T-cell (primary cell): ENCODE measurements at regions not wholly inside any gene's neighbourhood (a gene's known extent, or its start where the extent isn't known, plus 50 kb on each side); places are given as distances from the start of the nearest gene placed in this dataset.

Experiments used
- ATAC-seq, 4 experiments: fragments of 200-7000 bp in 3 of 4; fragments of 150-1000 bp in 1 of 4; cut with Tn5 transposase; replicated peaks in 1 of 4; 1 replicate in 3 of 4; 2 replicates in 1 of 4; pipeline ENCODE4 v1.10.0; 2021; ENCODE audit warnings: moderate library complexity in 3 of 4, mild to moderate bottlenecking in 2 of 4, moderate number of reproducible peaks in 1 of 4
- CTCF ChIA-PET, 2 donors: fragments of 300-600 bp; sonication (Branson Sonifier 250); formaldehyde crosslinking; loops; one replicate each; lab custom pipeline; 2022; ENCODE audit warnings: antibody characterized with exemption in 2 of 2; lab: Charles Lee
- POLR2A ChIA-PET, 2 donors: fragments of 300-600 bp; sonication (Branson Sonifier 250); formaldehyde crosslinking; loops; one replicate each; lab custom pipeline; 2022; ENCODE audit warnings: antibody characterized with exemption in 2 of 2; lab: Charles Lee
- DNase-seq, 35 experiments: peaks; one replicate each; pipeline versions ENCODE4 v3.0.0 to v3.0.0-alpha.2; 2013 to 2023
- H3K27ac ChIP-seq: one replicate; pipeline ENCODE4 v1.5.1; 2013; ENCODE audit warnings: low read length
- H3K27me3 ChIP-seq, 2 experiments: replicated peaks in 1 of 2; 1 replicate in 1 of 2; 2 replicates in 1 of 2; pipeline versions ENCODE4 v1.6.1 to v1.7.0; 2013; ENCODE audit warnings: low read length in 1 of 2, mixed read lengths in 1 of 2; ENCODE audit not compliant: control insufficient read depth in 2 of 2, insufficient read depth in 2 of 2; ENCODE audit errors: extremely low read depth in 1 of 2
- H3K36me3 ChIP-seq, 2 donors: 1 replicate in 1 of 2; 2 replicates in 1 of 2; pipeline versions ENCODE4 v1.6.1 to v1.7.0; 2013; ENCODE audit warnings: low read length in 1 of 2; ENCODE audit not compliant: control insufficient read depth in 2 of 2, insufficient read depth in 1 of 2; ENCODE audit errors: extremely low read depth in 1 of 2
- H3K4me1 ChIP-seq, 2 experiments: 1 replicate in 1 of 2; 2 replicates in 1 of 2; pipeline versions ENCODE4 v1.6.1 to v1.7.0; 2013; ENCODE audit warnings: low read length in 2 of 2, mixed read lengths in 1 of 2; ENCODE audit not compliant: insufficient read depth in 2 of 2, control insufficient read depth in 1 of 2; ENCODE audit errors: extremely low read depth in 1 of 2
- H3K4me3 ChIP-seq, 2 donors: 1 replicate in 1 of 2; 2 replicates in 1 of 2; pipeline versions ENCODE4 v1.5.1 to v1.7.0; 2013; ENCODE audit warnings: mild to moderate bottlenecking in 2 of 2, low read length in 1 of 2, moderate library complexity in 1 of 2; ENCODE audit not compliant: control insufficient read depth in 1 of 2; ENCODE audit errors: extremely low read depth in 1 of 2
- H3K9me3 ChIP-seq: 2 replicates; pipeline ENCODE4 v1.7.0; 2013
- H3K27ac Mint-ChIP-seq, 2 donors: one replicate each; pipeline ENCODE4 v1.8.0; 2020 to 2021; ENCODE audit warnings: mild to moderate bottlenecking in 2 of 2, mixed read lengths in 2 of 2
- H3K27me3 Mint-ChIP-seq, 2 donors: one replicate each; pipeline ENCODE4 v1.8.0; 2021 to 2022; ENCODE audit warnings: mixed read lengths in 2 of 2
- H3K36me3 Mint-ChIP-seq: one replicate; pipeline ENCODE4 v1.8.0; 2021; ENCODE audit warnings: mixed read lengths
- H3K4me1 Mint-ChIP-seq, 3 donors: one replicate each; pipeline ENCODE4 v1.8.0; 2020 to 2022; ENCODE audit warnings: mixed read lengths in 3 of 3, mild to moderate bottlenecking in 1 of 3
- H3K4me3 Mint-ChIP-seq, 3 donors: one replicate each; pipeline ENCODE4 v1.8.0; 2020 to 2022; ENCODE audit warnings: mild to moderate bottlenecking in 3 of 3, mixed read lengths in 3 of 3, moderate library complexity in 3 of 3
- H3K9me3 Mint-ChIP-seq, 3 donors: one replicate each; pipeline ENCODE4 v1.8.0; 2020 to 2022; ENCODE audit warnings: mixed read lengths in 3 of 3
- WGBS: methylation state at CpG from one replicate; pipeline ENCODE4 v1.1.5; 2013; ENCODE audit warnings: missing lambda C conversion rate; ENCODE audit not compliant: insufficient coverage; 5-methylcytosine and 5-hydroxymethylcytosine counted together

- Histone ChIP-seq H3K4me3 (no peak overlapping the region), H3K36me3 (no peaks in the 10 kb centered on the region), H3K9me3 (no peaks in the 10 kb centered on the region), H3K4me1 (no peaks in the 10 kb centered on the region), H3K27me3 (peaks cover 0 to 2% of the 10 kb centered on the region in 2 experiments), H3K27ac (no peak overlapping the region)
- POLR2A ChIA-PET = no interaction called here
- no peaks in the 10 kb centered on the region for H3K36me3 Mint-ChIP-seq
- CTCF ChIA-PET = no interaction called here
- peaks cover 4 to 9% of the 10 kb centered on the region in 2 donors for H3K27me3 Mint-ChIP-seq
- DNase-seq (no peak), ATAC-seq (no peak)
- no peaks in the 10 kb centered on the region for H3K4me1 Mint-ChIP-seq
- WGBS = 91% methylated on average over 1 of the region's 2 CpGs
- no peaks in the 10 kb centered on the region for H3K9me3 Mint-ChIP-seq
- no peak overlapping the region for H3K4me3 Mint-ChIP-seq
- no peak overlapping the region for H3K27ac Mint-ChIP-seq
These were observed 132.9 kb upstream of the IGFBP7 start for GRCh38 chr4:57243076-57243475.

- no peak for ATAC-seq
- WGBS = no CpG with 5 or more reads among the region's 12 CpGs
- Histone ChIP-seq H3K27ac (no peak overlapping the region), H3K4me1 (no peaks in the 10 kb centered on the region), H3K36me3 (no peaks in the 10 kb centered on the region), H3K9me3 (no peaks in the 10 kb centered on the region), H3K4me3 (no peak overlapping the region), H3K27me3 (no peaks in the 10 kb centered on the region)
- Mint-ChIP-seq H3K4me1 (no peaks in the 10 kb centered on the region), H3K27me3 (peaks cover 0 to 6% of the 10 kb centered on the region in 2 donors), H3K36me3 (no peaks in the 10 kb centered on the region), H3K27ac (no peak overlapping the region), H3K4me3 (no peak overlapping the region), H3K9me3 (peaks cover 0 to 3% (median 0%) of the 10 kb centered on the region in 3 donors)
- no peak for DNase-seq
- CTCF ChIA-PET = no interaction called here
- POLR2A ChIA-PET = no interaction called here
These were observed 124.1 kb upstream of the IGFBP7 start for GRCh38 chr4:57234252-57234775.

- Histone ChIP-seq H3K27me3 (no peaks in the 10 kb centered on the region), H3K4me3 (no peak overlapping the region), H3K36me3 (no peaks in the 10 kb centered on the region), H3K27ac (no peak overlapping the region), H3K9me3 (no peaks in the 10 kb centered on the region), H3K4me1 (no peaks in the 10 kb centered on the region)
- WGBS = 22% methylated on average over 1 of the region's 4 CpGs
- H3K4me3 Mint-ChIP-seq = no peak overlapping the region
- ATAC-seq = no peak
- H3K27ac Mint-ChIP-seq = no peak overlapping the region
- peaks cover 5 to 7% of the 10 kb centered on the region in 2 donors for H3K27me3 Mint-ChIP-seq
- POLR2A ChIA-PET = no interaction called here
- CTCF ChIA-PET = no interaction called here
- no peaks in the 10 kb centered on the region for H3K4me1 Mint-ChIP-seq
- H3K36me3 Mint-ChIP-seq = no peaks in the 10 kb centered on the region
- no peak for DNase-seq
- H3K9me3 Mint-ChIP-seq = peaks cover 0 to 3% (median 0%) of the 10 kb centered on the region in 3 donors
These were observed 123.2 kb upstream of the IGFBP7 start for GRCh38 chr4:57233386-57233785.

GRCh38 chr4:57231781-57232180, 121.6 kb upstream of the IGFBP7 start:
- WGBS = 100% methylated on average over 2 of the region's 2 CpGs
- DNase-seq (no peak), ATAC-seq (no peak)
- H3K4me1 Mint-ChIP-seq = no peaks in the 10 kb centered on the region
- H3K36me3 Mint-ChIP-seq = no peaks in the 10 kb centered on the region
- H3K9me3 Mint-ChIP-seq = peaks cover 0 to 7% (median 0%) of the 10 kb centered on the region in 3 donors
- H3K36me3 ChIP-seq = no peaks in the 10 kb centered on the region
- POLR2A ChIA-PET = no interaction called here
- CTCF ChIA-PET = no interaction called here
- H3K27me3 ChIP-seq = no peaks in the 10 kb centered on the region
- H3K4me1 ChIP-seq = no peaks in the 10 kb centered on the region
- H3K27me3 Mint-ChIP-seq = peaks cover 13 to 14% of the 10 kb centered on the region in 2 donors
- no peak overlapping the region for H3K27ac Mint-ChIP-seq
- H3K9me3 ChIP-seq = no peaks in the 10 kb centered on the region
- H3K27ac ChIP-seq = no peak overlapping the region
- H3K4me3 ChIP-seq = no peak overlapping the region
- H3K4me3 Mint-ChIP-seq = no peak overlapping the region

- ChIA-PET POLR2A (no interaction called here), CTCF (no interaction called here)
- H3K4me1 ChIP-seq = no peaks in the 10 kb centered on the region
- H3K27me3 Mint-ChIP-seq = no peaks in the 10 kb centered on the region
- H3K27ac Mint-ChIP-seq = no peak overlapping the region
- no peaks in the 10 kb centered on the region for H3K36me3 ChIP-seq
- no CpG with 5 or more reads among the region's 2 CpGs for WGBS
- H3K4me3 Mint-ChIP-seq = no peak overlapping the region
- H3K9me3 ChIP-seq = no peaks in the 10 kb centered on the region
- H3K9me3 Mint-ChIP-seq = peaks cover 0 to 7% (median 0%) of the 10 kb centered on the region in 3 donors
- no peak for ATAC-seq
- no peaks in the 10 kb centered on the region for H3K4me1 Mint-ChIP-seq
- H3K4me3 ChIP-seq = no peak overlapping the region
- no peak for DNase-seq
- no peak overlapping the region for H3K27ac ChIP-seq
- H3K27me3 ChIP-seq = peaks cover 0 to 2% of the 10 kb centered on the region in 2 experiments
- no peaks in the 10 kb centered on the region for H3K36me3 Mint-ChIP-seq
These were observed 110.5 kb upstream of the IGFBP7 start for GRCh38 chr4:57220734-57221133.

GRCh38 chr4:57220172-57220571, 110.0 kb upstream of the IGFBP7 start:
- H3K9me3 ChIP-seq = no peaks in the 10 kb centered on the region
- ChIA-PET CTCF (no interaction called here), POLR2A (no interaction called here)
- H3K4me3 Mint-ChIP-seq = no peak overlapping the region
- H3K4me1 ChIP-seq = no peaks in the 10 kb centered on the region
- H3K27ac Mint-ChIP-seq = no peak overlapping the region
- ATAC-seq (no peak), DNase-seq (no peak)
- no peaks in the 10 kb centered on the region for H3K4me1 Mint-ChIP-seq
- H3K27me3 Mint-ChIP-seq = no peaks in the 10 kb centered on the region
- peaks cover 0 to 2% of the 10 kb centered on the region in 2 experiments for H3K27me3 ChIP-seq
- H3K9me3 Mint-ChIP-seq = peaks cover 0 to 7% (median 0%) of the 10 kb centered on the region in 3 donors
- no peaks in the 10 kb centered on the region for H3K36me3 ChIP-seq
- WGBS = no CpG with 5 or more reads among the region's 2 CpGs
- H3K4me3 ChIP-seq = no peak overlapping the region
- no peaks in the 10 kb centered on the region for H3K36me3 Mint-ChIP-seq
- H3K27ac ChIP-seq = no peak overlapping the region

GRCh38 chr4:57219431-57219830, 109.2 kb upstream of the IGFBP7 start:
- Histone ChIP-seq H3K9me3 (no peaks in the 10 kb centered on the region), H3K36me3 (no peaks in the 10 kb centered on the region), H3K4me3 (no peak overlapping the region), H3K27ac (no peak overlapping the region), H3K27me3 (peaks cover 0 to 2% of the 10 kb centered on the region in 2 experiments), H3K4me1 (no peaks in the 10 kb centered on the region)
- H3K36me3 Mint-ChIP-seq = no peaks in the 10 kb centered on the region
- ChIA-PET POLR2A (no interaction called here), CTCF (no interaction called here)
- no peaks in the 10 kb centered on the region for H3K27me3 Mint-ChIP-seq
- no peak overlapping the region for H3K4me3 Mint-ChIP-seq
- no CpG with 5 or more reads among the region's 2 CpGs for WGBS
- no peak overlapping the region for H3K27ac Mint-ChIP-seq
- ATAC-seq (no peak), DNase-seq (no peak)
- H3K4me1 Mint-ChIP-seq = no peaks in the 10 kb centered on the region
- peaks cover 0 to 7% (median 0%) of the 10 kb centered on the region in 3 donors for H3K9me3 Mint-ChIP-seq
